Pancreas (tissue), 10 donors: ENCODE measurements at regions not wholly inside any gene's neighbourhood (a gene's known extent, or its start where the extent isn't known, plus 50 kb on each side); places are given as distances from the start of the nearest gene placed in this dataset.

ENCODE experiments used
- ATAC-seq, 4 donors: fragments of 200-7000 bp; cut with Tn5 transposase; one replicate each; pipeline versions ENCODE4 v1.8.0 to v1.9.1; 2020; ENCODE audit warnings: mild to moderate bottlenecking in 4 of 4, moderate library complexity in 4 of 4
- DNase-seq, 6 donors: peaks; one replicate each; pipeline ENCODE4 v3.0.0-alpha.2; 2020
- FAIRE-seq: peaks from 2 replicates; lab custom pipeline; 2012; peaks lifted over from hg19 to GRCh38; lab: Jason Lieb, UNC
- H3K27ac ChIP-seq, 4 donors: fragments of 200-600 bp; sonication (generic); 1 replicate in 3 of 4; 2 replicates in 1 of 4; pipeline versions ENCODE4 v1.5.0 to v1.8.0; 2020
- H3K27me3 ChIP-seq, 4 donors: fragments of 200-600 bp; one replicate each; pipeline ENCODE4 v1.8.0; 2021
- H3K36me3 ChIP-seq, 3 donors: fragments of 200-600 bp; sonication (generic) in 1 of 3; one replicate each; pipeline versions ENCODE4 v1.5.0 to v1.8.0; 2020 to 2021
- H3K4me1 ChIP-seq, 3 donors: fragments of 200-600 bp; one replicate each; pipeline ENCODE4 v1.8.0; 2021
- H3K4me3 ChIP-seq, 4 donors: fragments of 200-600 bp; sonication (generic) in 2 of 4; one replicate each; pipeline versions ENCODE4 v1.5.0 to v1.8.0; 2020 to 2021
- H3K9me3 ChIP-seq, 4 donors: fragments of 200-600 bp; one replicate each; pipeline ENCODE4 v1.8.0; 2021
- WGBS, 2 donors: extraction: QIAGEN DNeasy Blood & Tissue Kit; methylation state at CpG; one replicate each; pipeline ENCODE4 v1.1.7; 2013; 5-methylcytosine and 5-hydroxymethylcytosine counted together
- intact Hi-C, 3 donors: fragments of 100-400 bp; cut with DNase I; formaldehyde crosslinking; loops; one replicate each; pipeline versions ENCODE4 v1.11.1 to v1.14.2; 2022
- TF ChIP-seq, protein P1 (sequence below), 4 donors: fragments of 200-600 bp; sonication (generic) in 3 of 4; IDR thresholded peaks; one replicate each; pipeline versions ENCODE4 v1.5.0 to v1.8.0; 2021; ENCODE audit warnings: antibody characterized with exemption in 4 of 4
- donor health status: healthy with polysubstance abuse.
- donor health status: DM: no; HTN: no; CAD: no; lungs with moderate emphysema.
- donor health status: DM: no; HTN: no; CAD: no.
- donor health status: control.
- donor health status: control.
- donor health status: Bipolar disorder and iron deficiency.
- donor health status: DM: yes; HTN: yes; CAD: no.
- donor health status: DM: no; HTN: no; CAD: no.
- donor health status: DM: no; HTN: no; CAD: no.
- donor health status: DM: yes; HTN: yes; CAD: no.

GRCh38 chr5:143886651-143887638, 75.0 kb downstream of the HMHB1 start:
- H3K36me3 ChIP-seq = no peaks in the 10 kb centered on the region
- ATAC-seq (peak in 2 of 4 donors; percentile 55 to 75), DNase-seq (peak in 5 of 6 donors; percentile 3 to 66 (median 38)), FAIRE-seq (no peak)
- H3K9me3 ChIP-seq = no peaks in the 10 kb centered on the region
- TF ChIP-seq, protein P1, sequence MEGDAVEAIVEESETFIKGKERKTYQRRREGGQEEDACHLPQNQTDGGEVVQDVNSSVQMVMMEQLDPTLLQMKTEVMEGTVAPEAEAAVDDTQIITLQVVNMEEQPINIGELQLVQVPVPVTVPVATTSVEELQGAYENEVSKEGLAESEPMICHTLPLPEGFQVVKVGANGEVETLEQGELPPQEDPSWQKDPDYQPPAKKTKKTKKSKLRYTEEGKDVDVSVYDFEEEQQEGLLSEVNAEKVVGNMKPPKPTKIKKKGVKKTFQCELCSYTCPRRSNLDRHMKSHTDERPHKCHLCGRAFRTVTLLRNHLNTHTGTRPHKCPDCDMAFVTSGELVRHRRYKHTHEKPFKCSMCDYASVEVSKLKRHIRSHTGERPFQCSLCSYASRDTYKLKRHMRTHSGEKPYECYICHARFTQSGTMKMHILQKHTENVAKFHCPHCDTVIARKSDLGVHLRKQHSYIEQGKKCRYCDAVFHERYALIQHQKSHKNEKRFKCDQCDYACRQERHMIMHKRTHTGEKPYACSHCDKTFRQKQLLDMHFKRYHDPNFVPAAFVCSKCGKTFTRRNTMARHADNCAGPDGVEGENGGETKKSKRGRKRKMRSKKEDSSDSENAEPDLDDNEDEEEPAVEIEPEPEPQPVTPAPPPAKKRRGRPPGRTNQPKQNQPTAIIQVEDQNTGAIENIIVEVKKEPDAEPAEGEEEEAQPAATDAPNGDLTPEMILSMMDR (IDR thresholded peaks at IDR 0.05) = no peak
- H3K27me3 ChIP-seq = no peaks in the 10 kb centered on the region
- WGBS, 2 donors = 54 to 55% methylated on average over 6 of the region's 6 CpGs
- no peaks in the 10 kb centered on the region for H3K4me1 ChIP-seq
- no peak overlapping the region for H3K27ac ChIP-seq
- intact Hi-C loops = no loop called here
- no peak overlapping the region for H3K4me3 ChIP-seq

DNA sequence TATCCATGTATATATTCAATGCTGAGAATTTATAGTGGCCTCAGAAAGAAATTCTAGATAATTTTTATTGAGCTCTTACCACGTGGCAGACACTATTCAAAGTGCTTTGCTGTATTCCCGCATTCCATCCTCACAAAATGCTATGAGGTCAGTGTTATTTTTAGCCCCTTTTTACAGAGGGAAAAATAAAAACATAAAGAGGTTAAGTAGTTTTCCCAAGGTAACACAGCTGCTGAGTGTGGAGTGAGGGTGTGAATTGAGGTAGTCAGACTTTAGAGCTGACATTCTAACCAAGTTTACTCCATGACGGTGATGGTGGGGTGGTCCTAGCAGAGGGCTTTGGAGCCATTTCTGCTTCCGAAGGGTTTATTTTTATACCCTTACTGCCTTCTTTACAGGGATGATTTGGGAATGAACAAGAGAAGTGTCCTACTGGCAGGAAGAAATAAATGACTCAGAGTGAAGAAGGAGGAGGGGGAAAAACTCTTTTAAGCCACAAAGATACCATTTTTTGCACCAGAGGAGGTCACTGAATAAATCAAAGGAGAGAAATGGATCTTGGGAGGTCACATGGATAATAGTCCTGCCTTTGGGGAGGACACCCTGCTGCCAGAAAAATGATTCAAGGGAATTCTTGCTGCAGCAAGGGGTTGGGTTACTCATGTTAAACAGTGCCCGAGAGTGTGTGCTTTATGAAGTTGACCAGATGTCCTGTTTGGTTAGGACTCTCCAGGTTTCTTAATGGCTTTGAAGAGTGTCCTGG, 76.1 kb downstream of the HMHB1 start:
- Histone ChIP-seq H3K27me3 (no peaks in the 10 kb centered on the region), H3K36me3 (no peaks in the 10 kb centered on the region), H3K4me1 (no peaks in the 10 kb centered on the region), H3K27ac (no peak overlapping the region), H3K9me3 (no peaks in the 10 kb centered on the region), H3K4me3 (no peak overlapping the region)
- no peak for DNase-seq
- no peak for FAIRE-seq
- WGBS, 2 donors = 63 to 69% methylated on average over 5 of the region's 5 CpGs
- no peak for ATAC-seq
- intact Hi-C loops = no loop called here
- TF ChIP-seq, protein P1 (IDR thresholded peaks at IDR 0.05) = no peak

DNA sequence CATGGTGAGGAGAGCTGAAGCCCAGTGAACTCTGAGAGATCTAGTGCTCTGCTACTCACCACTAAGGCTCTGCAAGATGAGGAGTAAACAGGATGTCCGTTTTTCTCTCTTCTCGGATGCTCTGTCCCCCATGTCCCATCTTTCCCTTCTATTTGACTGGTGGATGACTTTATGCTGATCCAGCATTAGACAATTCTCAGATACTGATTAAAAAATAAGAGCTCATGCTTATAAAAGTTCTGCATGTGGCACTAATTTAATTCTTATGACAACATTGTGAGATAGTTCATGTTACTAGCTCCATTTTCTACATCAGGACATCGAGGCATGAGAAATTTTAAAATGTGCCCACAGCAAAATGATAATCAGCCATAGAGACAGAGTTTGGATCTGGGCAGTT, 77.0 kb downstream of the HMHB1 start:
- WGBS, 2 donors = 60 to 75% methylated on average over 3 of the region's 3 CpGs
- intact Hi-C loops = no loop called here
- H3K4me1 ChIP-seq = no peaks in the 10 kb centered on the region
- TF ChIP-seq, protein P1 (IDR thresholded peaks at IDR 0.05) = no peak
- no peaks in the 10 kb centered on the region for H3K9me3 ChIP-seq
- H3K27me3 ChIP-seq = no peaks in the 10 kb centered on the region
- no peaks in the 10 kb centered on the region for H3K36me3 ChIP-seq
- no peak overlapping the region for H3K27ac ChIP-seq
- ATAC-seq (no peak), FAIRE-seq (no peak), DNase-seq (no peak)
- H3K4me3 ChIP-seq = no peak overlapping the region

DNA sequence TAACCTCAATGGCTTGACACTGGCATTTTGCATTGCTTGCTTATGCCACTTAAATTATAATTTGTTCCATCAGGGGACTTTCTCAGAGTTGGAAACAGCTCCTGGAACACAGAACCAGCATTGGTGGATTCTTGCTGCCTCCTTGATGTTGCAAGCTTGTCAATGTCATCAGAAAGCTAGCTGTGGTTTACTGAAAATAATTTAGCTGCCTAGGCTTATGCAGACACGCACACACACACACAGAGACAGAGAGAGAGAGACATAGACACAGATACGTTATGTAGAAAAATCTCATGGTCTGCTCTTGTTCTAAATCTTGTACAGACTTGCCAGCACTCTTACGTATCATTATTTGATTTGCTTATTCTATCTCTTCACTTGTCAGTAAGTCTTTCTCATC, 78.0 kb downstream of the HMHB1 start:
- intact Hi-C loops = no loop called here
- ATAC-seq = no peak
- H3K27ac ChIP-seq = no peak overlapping the region
- no peak for FAIRE-seq
- TF ChIP-seq, protein P1 (IDR thresholded peaks at IDR 0.05) = no peak
- DNase-seq = no peak
- no peaks in the 10 kb centered on the region for H3K27me3 ChIP-seq
- no peak overlapping the region for H3K4me3 ChIP-seq
- no peaks in the 10 kb centered on the region for H3K4me1 ChIP-seq
- WGBS, 2 donors = 71 to 82% methylated on average over 3 of the region's 3 CpGs
- no peaks in the 10 kb centered on the region for H3K36me3 ChIP-seq
- H3K9me3 ChIP-seq = no peaks in the 10 kb centered on the region
